Retinal pigment epithelial cell (primary cell): ENCODE measurements at regions not wholly inside any gene's neighbourhood (a gene's known extent, or its start where the extent isn't known, plus 50 kb on each side); places are given as distances from the start of the nearest gene placed in this dataset.

Experiments
- DNase-seq: peaks from one replicate; pipeline ENCODE4 v3.0.0-alpha.2; 2010; ENCODE audit warnings: low read depth
- H3K4me3 ChIP-seq: 2 replicates; pipeline ENCODE4 v1.5.1; 2011; ENCODE audit warnings: mild to moderate bottlenecking, low read length, control low read depth, moderate library complexity
- CTCF ChIP-seq: conservative IDR thresholded peaks from 2 replicates; pipeline ENCODE4 v1.5.1; 2011; ENCODE audit warnings: low read depth, low read length, control low read depth, inconsistent platforms

- H3K4me3 ChIP-seq = no peak overlapping the region
- no peak for DNase-seq
- TF ChIP-seq CTCF = no peak
Measured at GRCh38 chr15:99474909-99475753, 90.7 kb upstream of the MEF2A start.

GRCh38 chr15:99475754-99476412 lies 89.9 kb upstream of the MEF2A start:
- TF ChIP-seq CTCF = no peak
- H3K4me3 ChIP-seq = no peak overlapping the region

GRCh38 chr15:99476413-99477222 lies 89.2 kb upstream of the MEF2A start:
- H3K4me3 ChIP-seq = no peak overlapping the region
- peak; percentile 92 for DNase-seq
- no peak for TF ChIP-seq CTCF

More at GRCh38 chr15:99475754-99476412, 89.9 kb upstream of the MEF2A start:
- DNase-seq = no peak

GRCh38 chr15:99477791-99478471 lies 87.9 kb upstream of the MEF2A start:
- no peak for DNase-seq
- TF ChIP-seq CTCF = no peak
- H3K4me3 ChIP-seq = no peak overlapping the region

- TF ChIP-seq CTCF = no peak
- DNase-seq = no peak
- no peak overlapping the region for H3K4me3 ChIP-seq
Measured at GRCh38 chr15:99478977-99479376, 86.8 kb upstream of the MEF2A start.

- TF ChIP-seq CTCF = no peak
- H3K4me3 ChIP-seq = no peak overlapping the region
- DNase-seq = no peak
Measured at GRCh38 chr15:99480016-99480810, 85.6 kb upstream of the MEF2A start.
